ENCODE measurements at regions not wholly inside any gene's neighbourhood (a gene's known extent, or its start where the extent isn't known, plus 50 kb on each side); places are given as distances from the start of the nearest gene placed in this dataset.

- TF ChIP-seq CTCF (IDR thresholded peaks at IDR 0.05) (no peak), EZH2 (IDR thresholded peaks at IDR 0.05; ENCODE audit: borderline replicate concordance, insufficient read depth, low read depth, low read length, poor library complexity, severe bottlenecking) (no peak)
Measured at GRCh38 chr2:156687715-156688114, 251.5 kb downstream of the GPD2 start.

All from B cell (primary cell).